GM12872 (cell line): ENCODE measurements at regions not wholly inside any gene's neighbourhood (a gene's known extent, or its start where the extent isn't known, plus 50 kb on each side); places are given as distances from the start of the nearest gene placed in this dataset.

Experiments
- TF ChIP-seq, protein P1 (sequence below): IDR thresholded peaks from 3 replicates; pipeline ENCODE4 v1.5.1; 2011; ENCODE audit warnings: low read depth, mild to moderate bottlenecking, low read length, moderate library complexity; ENCODE audit not compliant: insufficient read depth

DNA sequence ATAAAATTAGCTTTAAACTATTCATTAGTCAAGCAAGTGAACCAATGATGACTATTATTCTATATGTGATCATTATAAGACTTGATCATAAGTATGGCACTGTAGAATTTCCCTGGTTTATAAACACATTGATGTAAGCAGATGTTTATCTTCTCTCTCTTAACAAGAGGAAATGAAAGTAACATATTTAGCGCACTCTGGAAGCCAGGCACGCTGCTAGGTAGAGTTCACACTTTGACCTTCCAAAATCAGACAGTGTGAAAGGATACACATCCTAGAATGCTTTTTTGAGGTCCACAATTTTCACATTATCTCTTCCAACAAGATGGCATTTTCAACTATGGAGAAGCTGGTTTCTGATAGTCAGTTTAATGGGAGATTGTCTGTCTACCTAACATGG lies 529.4 kb upstream of the IGFBP3 start:
- TF ChIP-seq, protein P1, sequence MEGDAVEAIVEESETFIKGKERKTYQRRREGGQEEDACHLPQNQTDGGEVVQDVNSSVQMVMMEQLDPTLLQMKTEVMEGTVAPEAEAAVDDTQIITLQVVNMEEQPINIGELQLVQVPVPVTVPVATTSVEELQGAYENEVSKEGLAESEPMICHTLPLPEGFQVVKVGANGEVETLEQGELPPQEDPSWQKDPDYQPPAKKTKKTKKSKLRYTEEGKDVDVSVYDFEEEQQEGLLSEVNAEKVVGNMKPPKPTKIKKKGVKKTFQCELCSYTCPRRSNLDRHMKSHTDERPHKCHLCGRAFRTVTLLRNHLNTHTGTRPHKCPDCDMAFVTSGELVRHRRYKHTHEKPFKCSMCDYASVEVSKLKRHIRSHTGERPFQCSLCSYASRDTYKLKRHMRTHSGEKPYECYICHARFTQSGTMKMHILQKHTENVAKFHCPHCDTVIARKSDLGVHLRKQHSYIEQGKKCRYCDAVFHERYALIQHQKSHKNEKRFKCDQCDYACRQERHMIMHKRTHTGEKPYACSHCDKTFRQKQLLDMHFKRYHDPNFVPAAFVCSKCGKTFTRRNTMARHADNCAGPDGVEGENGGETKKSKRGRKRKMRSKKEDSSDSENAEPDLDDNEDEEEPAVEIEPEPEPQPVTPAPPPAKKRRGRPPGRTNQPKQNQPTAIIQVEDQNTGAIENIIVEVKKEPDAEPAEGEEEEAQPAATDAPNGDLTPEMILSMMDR: no peak

DNA sequence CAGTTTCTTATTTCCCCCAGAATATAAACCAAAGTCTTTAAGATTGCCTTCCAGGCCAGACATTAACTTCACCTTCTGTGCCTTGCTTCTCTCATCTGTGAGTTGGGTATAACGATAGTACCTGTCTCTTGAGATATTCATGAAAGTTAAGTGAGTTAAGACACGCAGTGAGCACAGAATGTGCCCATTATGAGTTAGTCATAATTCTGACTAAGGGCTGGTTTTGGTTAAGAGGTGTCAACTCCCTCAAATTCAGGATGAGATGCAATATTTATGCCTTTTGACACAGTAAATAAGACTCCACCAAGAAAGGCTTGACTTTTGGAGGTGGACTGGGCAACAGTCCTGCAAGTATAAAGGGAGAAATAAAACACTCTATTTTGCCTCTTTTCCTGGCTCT lies 528.7 kb upstream of the IGFBP3 start:
- TF ChIP-seq, protein P1: no peak

DNA sequence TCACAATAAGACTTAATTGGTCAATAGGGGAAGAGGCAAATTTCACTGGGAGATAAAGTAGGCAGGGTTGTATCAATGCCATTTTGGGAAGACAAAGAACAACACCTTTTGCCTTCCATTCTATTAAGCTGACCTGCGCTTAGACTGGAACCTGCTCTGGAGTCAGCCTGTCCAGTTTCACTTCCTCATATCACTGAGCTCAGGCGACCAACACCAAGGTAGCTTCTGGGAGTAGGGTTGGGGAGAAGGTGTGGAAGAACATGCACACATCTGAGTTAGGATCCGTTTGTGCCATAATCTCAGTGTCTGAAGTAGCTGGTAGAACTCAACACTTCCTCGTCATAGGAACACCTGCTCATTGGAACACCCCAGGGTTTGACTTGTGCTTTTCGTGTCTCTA lies 527.4 kb upstream of the IGFBP3 start:
- TF ChIP-seq, protein P1: no peak

DNA sequence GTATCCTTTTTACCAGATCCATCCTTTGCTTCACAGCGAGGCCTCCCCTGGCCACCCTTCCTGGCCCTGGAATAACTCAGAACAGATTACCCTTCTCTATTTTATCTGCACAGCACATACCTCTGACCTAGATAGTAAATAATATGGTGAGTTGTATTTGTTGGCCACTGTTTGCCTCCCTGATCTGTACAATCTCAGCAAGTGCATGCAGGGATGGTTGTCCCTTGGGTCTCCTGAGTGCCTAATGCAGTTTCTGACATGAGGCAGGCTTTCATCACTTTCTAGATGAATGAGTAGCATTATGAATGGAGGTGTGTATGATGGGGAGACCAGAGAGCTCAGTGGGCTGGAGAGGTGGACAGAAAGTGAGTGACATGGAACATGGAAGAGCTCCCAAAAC lies 525.1 kb upstream of the IGFBP3 start:
- TF ChIP-seq, protein P1: no peak

DNA sequence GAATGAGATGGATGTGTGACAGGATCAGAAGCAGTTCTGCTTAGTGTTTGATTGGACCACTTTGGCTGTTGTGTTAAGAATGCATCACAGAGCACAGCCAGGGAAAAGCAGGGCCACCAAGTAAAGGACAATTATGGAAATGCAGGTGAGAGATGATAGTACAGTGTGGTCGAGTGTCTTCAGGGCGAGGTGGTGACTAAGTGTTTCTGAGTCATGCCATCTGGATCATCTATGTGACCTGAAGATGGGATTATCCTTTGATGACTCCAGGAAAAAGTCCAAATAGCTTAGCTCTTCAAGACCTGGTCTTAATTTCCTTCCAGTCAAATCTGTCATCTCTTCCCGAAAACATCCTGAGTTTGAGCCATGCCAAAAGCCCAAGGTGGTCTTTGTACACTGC lies 523.2 kb upstream of the IGFBP3 start:
- TF ChIP-seq, protein P1: no peak

DNA sequence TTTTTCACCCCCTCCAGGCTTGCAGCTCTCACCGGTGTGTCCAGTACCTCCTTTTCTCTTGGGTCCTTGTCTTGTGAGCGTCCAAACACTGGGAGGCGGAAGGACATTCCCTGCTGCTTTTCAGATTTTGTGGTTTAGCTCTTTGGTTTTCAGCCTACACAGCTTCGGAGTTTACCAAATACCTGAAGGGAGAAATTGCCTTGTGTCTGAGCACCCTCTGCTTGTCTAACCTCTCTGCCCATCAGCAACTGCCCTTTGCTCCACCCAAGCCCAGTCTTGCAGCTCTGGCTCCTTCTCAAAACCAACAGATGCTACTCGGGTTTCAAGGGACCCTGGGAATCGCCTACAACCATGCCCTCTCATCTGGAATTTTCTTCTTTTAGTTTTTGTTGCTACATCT lies 519.1 kb upstream of the IGFBP3 start:
- TF ChIP-seq, protein P1: no peak

DNA sequence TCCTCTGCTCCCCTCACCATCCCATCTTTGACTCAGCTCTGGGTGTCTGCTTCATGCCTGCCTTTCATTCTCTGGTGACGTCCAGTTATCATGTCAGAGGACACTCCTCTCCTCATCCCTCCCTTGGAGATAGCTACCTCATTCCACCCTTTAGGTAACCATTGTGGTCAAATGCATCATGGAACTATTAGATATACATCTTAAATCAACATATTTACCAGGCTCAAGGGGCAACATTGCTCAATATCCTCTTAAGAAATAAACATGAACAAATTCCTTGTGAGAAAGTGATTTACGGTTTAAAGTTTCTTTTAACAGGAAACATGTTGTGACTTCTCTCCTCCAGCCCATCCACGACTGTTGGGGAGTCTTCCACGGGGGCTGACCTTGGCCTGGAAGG lies 511.6 kb upstream of the IGFBP3 start:
- TF ChIP-seq, protein P1: no peak

DNA sequence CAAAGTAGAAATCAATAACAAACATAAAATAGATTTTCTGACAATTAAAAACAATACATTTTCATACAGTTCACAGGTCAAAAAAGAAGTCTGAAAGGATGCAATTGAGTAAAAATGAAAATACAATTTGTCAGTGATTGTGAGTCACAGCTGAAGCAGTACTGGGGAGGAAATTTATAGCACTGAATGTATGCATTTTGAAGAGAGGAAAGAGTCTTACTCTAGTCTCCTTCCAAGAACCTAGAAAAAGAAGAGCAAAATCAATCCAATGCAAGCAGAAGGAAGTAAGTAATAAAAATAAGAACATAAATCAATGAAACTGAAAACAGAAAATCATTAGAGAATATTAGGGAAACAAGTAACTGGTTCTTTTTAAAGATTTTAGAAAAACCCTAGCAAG lies 507.2 kb upstream of the IGFBP3 start:
- TF ChIP-seq, protein P1: no peak
